Astrocyte (in vitro differentiated cells and primary cell): ENCODE measurements at regions not wholly inside any gene's neighbourhood (a gene's known extent, or its start where the extent isn't known, plus 50 kb on each side); places are given as distances from the start of the nearest gene placed in this dataset.

Source experiments
- CTCF ChIP-seq: IDR thresholded peaks from 2 replicates; pipeline ENCODE4 v1.5.1; 2011; ENCODE audit warnings: low read depth, mild to moderate bottlenecking, inconsistent platforms, low read length, moderate library complexity; ENCODE audit not compliant: insufficient read depth
- EZH2 ChIP-seq: IDR thresholded peaks from 2 replicates; pipeline ENCODE4 v1.6.1; 2012; ENCODE audit warnings: mild to moderate bottlenecking, low read length, inconsistent platforms; ENCODE audit not compliant: insufficient read depth

- TF ChIP-seq CTCF (no peak), EZH2 (no peak)
These were observed 186.5 kb upstream of the ONECUT1 start for GRCh38 chr15:52976516-52977075.
